ENCODE measurements at regions not wholly inside any gene's neighbourhood (a gene's known extent, or its start where the extent isn't known, plus 50 kb on each side); places are given as distances from the start of the nearest gene placed in this dataset.

DNA sequence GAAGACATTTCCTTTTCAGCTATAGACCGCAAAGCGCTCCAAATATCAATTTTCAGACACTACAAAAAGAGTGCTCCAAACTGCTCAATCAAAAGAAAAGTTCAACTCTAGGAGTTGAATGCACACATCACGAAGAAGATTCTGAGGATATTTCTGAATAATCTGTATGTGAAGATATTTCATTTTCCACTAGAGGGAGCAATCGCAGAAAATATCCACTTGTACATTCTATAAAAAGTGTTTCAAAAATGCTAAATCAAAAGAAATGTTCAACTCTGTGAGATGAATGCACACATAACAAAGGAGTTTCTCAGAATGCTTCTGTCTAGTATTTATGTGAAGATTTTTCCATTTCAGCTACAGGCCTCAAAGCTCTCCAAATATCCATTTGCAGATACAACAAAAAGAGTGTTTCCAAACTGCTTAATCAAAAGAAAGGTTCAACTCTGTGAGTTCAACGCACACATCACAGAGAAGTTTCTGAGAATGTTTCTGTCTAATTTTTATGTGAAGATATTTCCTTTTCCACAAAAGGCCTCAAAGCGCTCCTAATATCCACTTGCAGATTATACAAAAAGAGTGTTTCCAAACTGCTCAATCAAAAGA is 643.8 kb upstream of the ALG10B start:
- CTCF ChIA-PET (ENCODE audit: unreplicated experiment), result no interaction called here
- peak; percentile 0 for DNase-seq (ENCODE audit: low spot score)
- Histone ChIP-seq H3K9me3 (ENCODE audit: low read length) (no peaks in the 10 kb centered on the region), H3K4me2 (ENCODE audit: low read length) (no peak overlapping the region), H4K20me1 (ENCODE audit: insufficient read depth, low read length) (no peaks in the 10 kb centered on the region), H3K27ac (ENCODE audit: low read depth, low read length, poor library complexity, severe bottlenecking) (no peak overlapping the region), H3K4me1 (ENCODE audit: insufficient read depth, low read length, poor library complexity, severe bottlenecking) (no peaks in the 10 kb centered on the region), H3K79me2 (ENCODE audit: insufficient read depth, low read depth, low read length) (no peaks in the 10 kb centered on the region), H3K4me3 (ENCODE audit: low read depth, low read length, poor library complexity, severe bottlenecking) (no peak overlapping the region), H3K9me2 (ENCODE audit: insufficient read depth, low read length) (no peaks in the 10 kb centered on the region), H3K36me3 (ENCODE audit: insufficient read depth, low read length) (no peaks in the 10 kb centered on the region), H2AFZ (ENCODE audit: low read length) (no peak overlapping the region)
- TF ChIP-seq, protein P1, sequence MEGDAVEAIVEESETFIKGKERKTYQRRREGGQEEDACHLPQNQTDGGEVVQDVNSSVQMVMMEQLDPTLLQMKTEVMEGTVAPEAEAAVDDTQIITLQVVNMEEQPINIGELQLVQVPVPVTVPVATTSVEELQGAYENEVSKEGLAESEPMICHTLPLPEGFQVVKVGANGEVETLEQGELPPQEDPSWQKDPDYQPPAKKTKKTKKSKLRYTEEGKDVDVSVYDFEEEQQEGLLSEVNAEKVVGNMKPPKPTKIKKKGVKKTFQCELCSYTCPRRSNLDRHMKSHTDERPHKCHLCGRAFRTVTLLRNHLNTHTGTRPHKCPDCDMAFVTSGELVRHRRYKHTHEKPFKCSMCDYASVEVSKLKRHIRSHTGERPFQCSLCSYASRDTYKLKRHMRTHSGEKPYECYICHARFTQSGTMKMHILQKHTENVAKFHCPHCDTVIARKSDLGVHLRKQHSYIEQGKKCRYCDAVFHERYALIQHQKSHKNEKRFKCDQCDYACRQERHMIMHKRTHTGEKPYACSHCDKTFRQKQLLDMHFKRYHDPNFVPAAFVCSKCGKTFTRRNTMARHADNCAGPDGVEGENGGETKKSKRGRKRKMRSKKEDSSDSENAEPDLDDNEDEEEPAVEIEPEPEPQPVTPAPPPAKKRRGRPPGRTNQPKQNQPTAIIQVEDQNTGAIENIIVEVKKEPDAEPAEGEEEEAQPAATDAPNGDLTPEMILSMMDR (conservative IDR thresholded peaks at IDR 0.05; ENCODE audit: low read length), result peak; percentile 75
- TF ChIP-seq EZH2phosphoT487 (IDR thresholded peaks at IDR 0.05; ENCODE audit: borderline replicate concordance, low read depth, low read length), result no peak
- POLR2A ChIA-PET, result no interaction called here
- no TSS peak for BruUV-seq (replicated peaks)
- intact Hi-C loops (cut with micrococcal nuclease; ENCODE audit: unreplicated experiment), result loop anchor here (1.0 kb wide), 1 partner anchor 644 kb away; the partner anchor contains the start of gene ALG10B

DNA sequence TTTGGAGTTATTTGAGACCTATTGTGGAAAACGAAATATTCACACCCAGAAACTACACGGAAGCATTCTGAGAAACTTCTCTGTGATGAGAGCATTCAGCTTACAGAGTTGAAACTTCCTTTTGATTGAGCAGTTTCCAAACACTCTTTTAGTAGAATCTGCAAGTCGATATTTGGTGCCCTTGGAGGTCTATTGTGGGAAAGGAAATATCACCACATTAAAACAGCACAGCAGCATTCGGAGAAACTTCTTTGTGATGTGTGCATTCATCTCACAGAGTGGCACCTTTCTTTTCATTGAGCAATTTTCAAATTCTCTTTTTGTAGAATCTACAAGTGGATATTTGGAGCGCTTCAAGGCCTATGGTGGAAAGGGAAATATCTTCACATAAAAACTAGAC is 595.7 kb upstream of the ALG10B start:
- H3K4me2 ChIP-seq (ENCODE audit: low read length), result no peak overlapping the region
- intact Hi-C loops (cut with micrococcal nuclease; ENCODE audit: unreplicated experiment), result no loop called here
- no peaks in the 10 kb centered on the region for H4K20me1 ChIP-seq (ENCODE audit: insufficient read depth, low read length)
- DNase-seq (ENCODE audit: low spot score), result no peak
- no peaks in the 10 kb centered on the region for H3K9me2 ChIP-seq (ENCODE audit: insufficient read depth, low read length)
- no peak overlapping the region for H2AFZ ChIP-seq (ENCODE audit: low read length)
- no peaks in the 10 kb centered on the region for H3K4me1 ChIP-seq (ENCODE audit: insufficient read depth, low read length, poor library complexity, severe bottlenecking)
- no peak overlapping the region for H3K4me3 ChIP-seq (ENCODE audit: low read depth, low read length, poor library complexity, severe bottlenecking)
- TF ChIP-seq EZH2phosphoT487 (IDR thresholded peaks at IDR 0.05; ENCODE audit: borderline replicate concordance, low read depth, low read length), result no peak
- TF ChIP-seq, protein P1 (conservative IDR thresholded peaks at IDR 0.05; ENCODE audit: low read length), result no peak
- ChIA-PET POLR2A (no interaction called here), CTCF (ENCODE audit: unreplicated experiment) (no interaction called here)
- BruUV-seq (replicated peaks), result no TSS peak
- no peaks in the 10 kb centered on the region for H3K36me3 ChIP-seq (ENCODE audit: insufficient read depth, low read length)
- no peak overlapping the region for H3K27ac ChIP-seq (ENCODE audit: low read depth, low read length, poor library complexity, severe bottlenecking)
- peaks cover 15% of the 10 kb centered on the region; the same call in 1 of the 2 replicates for H3K9me3 ChIP-seq (ENCODE audit: low read length)
- H3K79me2 ChIP-seq (ENCODE audit: insufficient read depth, low read depth, low read length), result no peaks in the 10 kb centered on the region

DNA sequence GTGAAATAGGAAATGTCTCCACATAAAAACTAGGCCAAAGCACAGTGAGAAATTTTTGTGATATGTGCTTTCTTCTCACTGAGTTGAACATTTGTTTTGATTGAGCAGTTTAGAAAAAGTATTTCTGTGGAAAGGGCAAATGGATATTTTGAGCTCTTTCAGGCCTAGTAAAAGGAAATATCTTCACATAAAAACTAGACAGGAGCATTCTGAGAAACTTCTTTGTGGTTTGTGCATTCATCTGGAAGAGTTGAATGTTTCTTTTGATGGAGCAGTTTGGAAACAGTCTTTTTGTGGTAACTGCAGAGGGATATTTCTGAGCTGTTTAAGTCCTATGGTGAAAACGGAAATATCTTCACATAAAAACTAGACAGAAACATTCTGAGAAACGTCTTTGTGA is 582.7 kb upstream of the ALG10B start:
- Histone ChIP-seq H2AFZ (ENCODE audit: low read length) (no peak overlapping the region), H3K36me3 (ENCODE audit: insufficient read depth, low read length) (no peaks in the 10 kb centered on the region), H3K4me3 (ENCODE audit: low read depth, low read length, poor library complexity, severe bottlenecking) (no peak overlapping the region), H3K9me2 (ENCODE audit: insufficient read depth, low read length) (no peaks in the 10 kb centered on the region), H3K4me2 (ENCODE audit: low read length) (no peak overlapping the region), H3K4me1 (ENCODE audit: insufficient read depth, low read length, poor library complexity, severe bottlenecking) (no peaks in the 10 kb centered on the region), H3K27ac (ENCODE audit: low read depth, low read length, poor library complexity, severe bottlenecking) (no peak overlapping the region), H3K79me2 (ENCODE audit: insufficient read depth, low read depth, low read length) (no peaks in the 10 kb centered on the region), H3K9me3 (ENCODE audit: low read length) (no peaks in the 10 kb centered on the region), H4K20me1 (ENCODE audit: insufficient read depth, low read length) (no peaks in the 10 kb centered on the region)
- intact Hi-C loops (cut with micrococcal nuclease; ENCODE audit: unreplicated experiment), result no loop called here
- no TSS peak for BruUV-seq (replicated peaks)
- no peak for DNase-seq (ENCODE audit: low spot score)
- ChIA-PET CTCF (ENCODE audit: unreplicated experiment) (no interaction called here), POLR2A (no interaction called here)
- TF ChIP-seq, protein P1 (conservative IDR thresholded peaks at IDR 0.05; ENCODE audit: low read length), result no peak
- no peak for TF ChIP-seq EZH2phosphoT487 (IDR thresholded peaks at IDR 0.05; ENCODE audit: borderline replicate concordance, low read depth, low read length)

Data from OCI-LY7 (cell line).